Ureter (tissue), 1 donor: ENCODE measurements at regions not wholly inside any gene's neighbourhood (a gene's known extent, or its start where the extent isn't known, plus 50 kb on each side); places are given as distances from the start of the nearest gene placed in this dataset.
"Not testable (repeated sequence)": the region's sequence is repeated elsewhere in the genome, so short reads cannot be mapped to it uniquely, and the experiment has no call there.

Source experiments
- DNase-seq: peaks from one replicate; pipeline ENCODE4 v3.0.0-alpha.2; 2020; ENCODE audit warnings: low spot score
- donor health status: DM: yes; HTN: yes; CAD: no.

DNA sequence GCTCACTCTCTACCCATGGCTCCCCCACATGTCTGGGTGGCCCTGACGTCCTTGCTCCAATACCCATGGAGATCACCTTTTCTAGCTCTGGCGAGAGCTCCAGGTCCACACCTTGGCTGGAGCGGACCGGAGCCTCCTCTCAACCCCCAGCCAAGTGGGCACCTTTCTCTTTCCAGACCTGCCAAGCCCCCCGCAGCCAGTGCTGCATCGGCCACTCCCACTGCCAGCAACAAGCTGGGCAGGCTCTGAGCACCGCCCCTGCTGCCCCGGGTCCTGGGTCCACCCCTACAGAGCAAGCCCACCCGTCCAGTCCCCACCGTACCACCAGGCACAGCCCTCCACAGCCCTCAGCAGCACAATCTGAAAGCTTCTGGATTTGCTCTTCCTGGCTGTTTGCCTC is 98.2 kb upstream of the C14orf180 start:
- no peak for DNase-seq

DNA sequence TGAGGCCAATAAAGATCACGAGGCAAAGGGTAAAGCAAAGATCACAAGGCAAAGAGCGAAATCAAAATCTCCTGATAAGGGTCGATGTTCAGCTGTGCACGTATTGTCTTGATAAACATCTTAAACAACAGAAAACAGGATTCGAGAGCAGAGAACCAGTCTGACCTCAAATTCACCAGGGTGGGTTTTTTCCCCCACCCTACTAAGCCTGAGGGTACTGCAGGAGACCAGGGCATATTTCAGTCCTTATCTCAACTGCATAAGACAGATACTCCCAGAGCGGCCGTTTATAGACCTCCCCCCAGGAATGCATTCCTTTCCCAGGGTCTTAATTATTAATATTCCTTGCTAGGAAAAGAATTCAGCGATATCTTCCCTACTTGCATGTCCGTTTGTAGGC is 97.5 kb upstream of the C14orf180 start:
- not testable (repeated sequence) for DNase-seq

DNA sequence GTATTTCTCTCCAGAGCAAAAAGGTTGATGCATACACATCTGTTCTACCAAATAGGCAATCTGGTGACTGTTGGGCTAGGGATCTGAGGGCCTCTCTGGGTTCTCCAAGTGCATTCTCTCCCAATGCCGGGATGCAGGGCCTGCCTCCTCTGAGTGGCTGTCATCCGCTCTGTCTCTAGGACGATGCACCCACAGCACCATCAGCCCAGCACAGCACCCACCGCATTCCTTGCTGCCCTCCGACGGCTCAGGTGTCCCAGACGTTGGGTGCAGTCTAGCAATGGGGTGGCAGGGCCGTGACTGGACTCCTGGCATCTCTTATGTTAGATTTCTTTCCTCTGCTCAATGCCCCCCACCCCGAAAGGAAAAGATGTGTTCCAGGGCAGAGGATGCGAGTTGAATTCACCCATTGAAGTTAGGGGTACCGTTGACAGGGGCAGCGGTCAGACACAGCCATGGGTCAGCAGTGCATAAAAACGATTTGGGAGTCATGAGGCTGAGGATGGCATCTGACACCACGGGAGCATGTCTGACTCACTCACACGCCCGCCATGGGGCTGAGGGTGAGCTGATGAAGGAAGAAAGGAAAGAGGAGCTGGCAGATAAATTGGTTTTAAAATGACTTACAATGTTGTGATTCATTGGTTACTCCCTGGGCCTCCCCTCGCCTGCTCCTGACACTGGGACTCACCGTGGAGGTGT is 93.2 kb upstream of the C14orf180 start:
- no peak for DNase-seq

- DNase-seq: no peak
These were observed 85.1 kb upstream of the C14orf180 start for GRCh38 chr14:104494483-104494882.

- DNase-seq: no peak
These were observed 83.5 kb upstream of the C14orf180 start for GRCh38 chr14:104496095-104496494.

DNA sequence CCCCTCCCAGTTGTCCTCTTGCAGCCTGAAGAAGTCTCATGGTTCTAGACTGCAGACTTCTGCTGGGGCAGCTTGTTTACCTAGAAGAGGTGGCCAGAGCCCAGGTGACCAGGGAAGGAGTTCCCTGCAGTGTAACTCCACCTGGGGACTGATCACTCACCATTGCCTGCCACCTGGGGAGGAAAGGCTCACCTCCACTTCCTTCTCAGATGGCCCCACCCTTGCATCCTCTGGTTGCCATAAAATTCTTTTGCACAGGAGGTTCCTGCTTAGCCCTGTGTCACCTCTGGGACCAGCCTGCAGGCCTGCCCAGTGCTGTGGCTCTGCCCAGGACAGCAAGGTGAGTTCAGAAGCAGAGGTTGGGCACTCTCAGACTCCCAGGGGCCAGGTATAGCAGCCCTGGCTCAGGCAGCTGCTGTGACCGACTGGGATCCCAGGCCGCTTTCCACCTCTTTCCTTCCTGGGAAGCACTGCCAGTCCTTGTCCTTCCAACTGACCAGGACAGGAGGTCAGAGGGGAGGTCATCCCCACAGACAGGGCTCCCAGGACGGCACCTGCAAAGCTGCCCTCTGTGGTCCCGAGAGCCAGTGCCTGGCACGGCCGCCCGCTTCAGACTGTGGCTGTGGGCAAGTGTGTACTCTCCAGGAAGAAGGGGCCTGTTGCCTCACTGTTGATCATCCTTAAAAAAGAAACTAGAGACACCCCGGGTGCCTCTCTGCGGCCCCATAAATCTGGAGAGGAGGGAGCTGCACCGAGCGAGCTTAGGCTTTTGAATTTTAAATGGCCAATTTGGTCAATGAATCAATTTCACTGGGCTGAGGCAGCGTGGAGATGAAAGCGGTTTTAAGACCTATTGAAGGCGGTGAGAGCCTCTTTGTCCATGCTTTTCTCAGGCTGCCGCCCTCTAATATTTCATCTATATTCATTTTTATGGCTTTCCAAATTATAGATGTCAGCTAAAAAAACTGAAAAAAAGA is 79.5 kb upstream of the C14orf180 start:
- no peak for DNase-seq

- DNase-seq: no peak
These were observed 77.5 kb upstream of the C14orf180 start for GRCh38 chr14:104502060-104502459.

GRCh38 chr14:104503691-104504090 is 75.9 kb upstream of the C14orf180 start:
- DNase-seq: no peak

- DNase-seq: no peak
These were observed 75.3 kb upstream of the C14orf180 start for GRCh38 chr14:104504172-104504735.

GRCh38 chr14:104505085-104506074 is 74.2 kb upstream of the C14orf180 start:
- DNase-seq: no peak

DNA sequence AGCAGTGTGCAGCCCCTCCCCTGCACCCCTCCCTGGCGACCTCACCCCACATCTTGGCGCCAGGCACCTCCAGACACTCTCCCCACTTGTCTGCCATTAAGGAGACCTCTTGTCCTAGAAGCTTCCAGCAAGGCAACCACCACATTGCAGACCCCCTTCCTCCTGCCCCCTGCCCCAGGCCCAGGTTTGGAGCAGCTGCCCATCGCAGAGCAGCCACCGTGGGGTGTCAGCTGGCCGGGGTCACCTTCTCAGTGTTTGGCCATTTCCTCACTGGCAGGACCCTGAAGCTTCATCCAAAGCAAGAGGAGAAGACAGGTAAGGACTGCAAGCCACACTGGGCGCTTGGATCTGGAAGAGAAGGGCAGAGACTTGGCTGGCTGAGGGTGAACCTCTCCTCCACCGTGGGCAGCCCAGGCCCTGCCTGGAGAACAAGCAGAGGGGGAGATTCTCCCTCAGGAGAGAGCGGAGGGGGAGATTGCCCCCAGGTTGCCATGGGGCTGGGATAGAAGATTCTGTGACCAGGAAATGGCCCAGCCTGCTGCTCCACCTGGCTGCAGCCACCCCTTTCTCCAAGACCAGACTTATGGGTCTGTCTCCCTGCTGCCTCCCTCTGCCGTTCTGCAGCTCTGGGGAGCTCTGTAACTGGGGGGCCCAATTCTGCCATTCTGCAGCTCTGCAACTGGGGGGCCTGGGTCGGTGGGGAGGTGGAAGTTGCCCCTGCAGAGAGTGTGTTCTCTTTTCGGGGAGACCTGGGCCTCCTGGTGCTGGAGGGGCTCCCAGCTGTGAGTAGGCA is 72.9 kb upstream of the C14orf180 start:
- no peak for DNase-seq

- DNase-seq: no peak
These were observed 72.1 kb upstream of the C14orf180 start for GRCh38 chr14:104507443-104507842.

DNA sequence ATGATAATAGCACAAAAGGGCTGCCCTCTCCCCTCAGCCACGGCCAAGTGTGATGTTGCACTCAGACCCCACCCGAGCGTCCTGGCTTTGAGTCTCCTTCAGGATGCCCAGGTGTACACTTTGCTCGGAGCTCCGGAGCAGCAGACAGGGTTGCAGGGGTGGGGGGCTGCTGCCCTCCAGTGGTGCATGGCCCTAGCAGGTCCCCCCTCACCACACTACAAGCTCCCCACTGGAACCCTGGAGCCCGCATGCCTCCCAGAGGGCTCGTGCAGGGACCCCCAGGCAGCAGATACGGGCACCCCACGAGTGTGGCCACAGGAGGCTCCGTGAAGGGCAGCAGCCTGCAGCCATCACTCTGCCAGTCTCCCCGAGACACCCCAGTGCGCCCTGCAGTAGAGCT is 69.9 kb upstream of the C14orf180 start:
- DNase-seq: no peak

DNA sequence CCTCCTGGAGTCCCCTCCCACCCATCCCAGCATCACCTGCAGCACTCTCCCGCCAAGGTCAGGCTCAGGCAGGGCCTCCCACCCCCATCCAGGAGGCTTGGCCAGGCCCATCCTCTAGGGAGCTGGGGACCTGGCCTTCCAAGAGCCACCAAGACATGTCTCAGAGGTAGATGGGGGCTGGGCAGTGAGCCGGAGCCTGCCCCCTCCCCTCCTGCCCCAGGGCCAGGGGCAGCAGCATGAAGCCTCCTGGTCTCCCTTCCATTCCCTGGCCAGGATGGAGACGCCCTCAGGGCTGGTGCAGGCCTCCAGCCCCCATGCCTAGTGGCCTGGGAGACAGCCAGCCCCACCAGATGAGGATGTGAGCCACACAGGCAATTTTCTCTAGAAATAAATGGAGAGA is 69.3 kb upstream of the C14orf180 start:
- no peak for DNase-seq

DNA sequence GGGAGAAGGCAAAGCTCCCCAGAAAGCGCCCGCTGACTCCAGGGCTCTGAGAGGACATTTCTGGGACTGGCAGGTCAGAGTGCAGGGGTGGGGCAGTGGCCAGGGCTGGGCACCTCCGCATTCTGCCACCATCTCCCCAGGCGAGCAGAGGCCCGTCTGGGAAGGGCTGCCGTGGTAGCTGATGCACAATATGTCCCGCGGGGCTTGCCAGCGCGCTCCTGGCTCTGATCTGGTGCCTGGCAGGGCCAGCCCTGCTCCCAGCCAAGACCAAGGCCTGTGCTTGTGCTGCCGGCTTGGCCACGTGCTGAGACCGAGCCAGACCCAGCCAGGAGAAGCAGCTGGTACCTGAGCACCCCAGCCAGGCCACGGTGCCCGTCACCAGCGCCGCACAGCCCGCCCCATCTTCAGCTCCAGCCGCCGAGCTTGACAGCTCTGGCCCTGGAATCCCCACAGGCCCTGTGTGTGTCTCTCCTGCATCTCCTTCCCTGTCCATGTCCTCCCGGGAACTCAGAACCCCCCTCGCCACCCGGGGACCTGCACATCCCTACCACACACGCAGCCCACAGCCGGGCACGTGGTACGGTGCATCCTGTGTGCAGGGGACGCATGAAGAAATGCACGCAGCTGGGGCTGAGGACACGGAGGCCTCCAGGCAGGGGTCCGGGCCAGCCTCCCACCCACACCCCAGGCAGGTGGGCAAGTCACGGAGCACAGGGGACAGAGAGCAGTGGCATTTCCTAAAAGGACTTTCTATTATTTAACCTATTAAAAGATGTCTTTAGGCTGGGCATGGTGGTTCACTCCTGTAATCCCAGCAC is 68.6 kb upstream of the C14orf180 start:
- no peak for DNase-seq

GRCh38 chr14:104512061-104512460 is 67.5 kb upstream of the C14orf180 start:
- DNase-seq: no peak

DNA sequence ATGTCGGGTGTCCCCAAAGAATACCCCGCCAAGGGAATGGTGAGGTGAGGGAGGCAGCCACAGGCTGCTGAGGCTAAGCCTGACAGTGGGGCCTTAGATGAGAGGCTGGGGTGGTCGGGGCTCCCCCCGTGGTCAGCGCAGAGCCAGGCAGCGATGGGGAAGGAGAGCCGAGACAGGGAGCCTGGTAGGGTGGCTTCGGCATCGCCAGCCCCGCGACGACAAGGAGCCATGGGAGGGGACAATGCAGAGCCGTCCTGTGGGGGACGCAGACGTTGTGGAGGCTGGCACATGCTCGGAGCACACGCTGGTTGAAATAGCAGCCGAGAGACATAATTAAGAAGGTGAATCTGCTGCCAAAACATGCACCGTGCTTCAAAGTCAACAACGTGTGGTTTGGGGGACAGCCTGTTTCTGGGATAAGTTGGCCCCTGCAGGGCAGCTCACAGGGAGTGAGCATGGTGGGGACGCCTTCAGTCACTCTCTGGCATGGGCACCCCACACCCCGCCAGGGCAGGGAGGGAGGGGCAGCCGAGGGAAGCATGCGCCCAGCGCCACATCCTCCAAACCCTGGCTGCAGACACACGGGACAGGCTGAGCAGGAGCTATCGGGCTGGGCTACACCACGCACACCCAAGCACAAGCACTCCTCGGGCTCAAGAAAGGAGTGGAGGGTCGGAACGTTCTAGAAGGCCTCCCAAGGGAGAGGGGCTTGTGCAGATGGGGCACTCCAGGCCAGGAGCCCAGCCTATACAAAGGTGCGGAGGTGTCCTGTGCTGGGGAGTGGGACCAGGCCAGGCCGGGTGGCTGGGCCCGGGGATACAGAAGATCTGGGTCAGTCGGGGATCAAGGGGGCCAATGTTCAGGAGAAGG is 66.6 kb upstream of the C14orf180 start:
- no peak for DNase-seq

GRCh38 chr14:104513641-104514046 is 65.9 kb upstream of the C14orf180 start:
- no peak for DNase-seq
